Neural crest cell (in vitro differentiated cells): ENCODE measurements at regions not wholly inside any gene's neighbourhood (a gene's known extent, or its start where the extent isn't known, plus 50 kb on each side); places are given as distances from the start of the nearest gene placed in this dataset.

Source experiments
- DNase-seq: peaks from one replicate; pipeline ENCODE4 v3.0.0; 2021; ENCODE audit warnings: low read depth, mixed read lengths, low spot score
- H3K27ac Mint-ChIP-seq: one replicate; pipeline ENCODE4 v1.8.0; 2021; ENCODE audit warnings: mild to moderate bottlenecking, mixed read lengths; ENCODE audit not compliant: unreplicated experiment
- H3K27me3 Mint-ChIP-seq: 2 replicates; pipeline ENCODE4 v1.8.0; 2021; ENCODE audit warnings: low read depth, mild to moderate bottlenecking, mixed read lengths
- H3K36me3 Mint-ChIP-seq: 2 replicates; pipeline ENCODE4 v1.8.0; 2021; ENCODE audit warnings: low read depth, mild to moderate bottlenecking, mixed read lengths
- H3K4me1 Mint-ChIP-seq: 2 replicates; pipeline ENCODE4 v1.8.0; 2021; ENCODE audit warnings: mixed read lengths
- H3K4me3 Mint-ChIP-seq: one replicate; pipeline ENCODE4 v1.8.0; 2021; ENCODE audit warnings: mild to moderate bottlenecking, mixed read lengths
- H3K9me3 Mint-ChIP-seq: 2 replicates; pipeline ENCODE4 v1.8.0; 2021; ENCODE audit warnings: mixed read lengths
- TF ChIP-seq, protein P1 (sequence below): fragments of 200-600 bp; sonication (generic); conservative IDR thresholded peaks from 2 replicates; pipeline ENCODE4 v1.5.0; 2021; ENCODE audit warnings: antibody characterized with exemption, mild to moderate bottlenecking

DNA sequence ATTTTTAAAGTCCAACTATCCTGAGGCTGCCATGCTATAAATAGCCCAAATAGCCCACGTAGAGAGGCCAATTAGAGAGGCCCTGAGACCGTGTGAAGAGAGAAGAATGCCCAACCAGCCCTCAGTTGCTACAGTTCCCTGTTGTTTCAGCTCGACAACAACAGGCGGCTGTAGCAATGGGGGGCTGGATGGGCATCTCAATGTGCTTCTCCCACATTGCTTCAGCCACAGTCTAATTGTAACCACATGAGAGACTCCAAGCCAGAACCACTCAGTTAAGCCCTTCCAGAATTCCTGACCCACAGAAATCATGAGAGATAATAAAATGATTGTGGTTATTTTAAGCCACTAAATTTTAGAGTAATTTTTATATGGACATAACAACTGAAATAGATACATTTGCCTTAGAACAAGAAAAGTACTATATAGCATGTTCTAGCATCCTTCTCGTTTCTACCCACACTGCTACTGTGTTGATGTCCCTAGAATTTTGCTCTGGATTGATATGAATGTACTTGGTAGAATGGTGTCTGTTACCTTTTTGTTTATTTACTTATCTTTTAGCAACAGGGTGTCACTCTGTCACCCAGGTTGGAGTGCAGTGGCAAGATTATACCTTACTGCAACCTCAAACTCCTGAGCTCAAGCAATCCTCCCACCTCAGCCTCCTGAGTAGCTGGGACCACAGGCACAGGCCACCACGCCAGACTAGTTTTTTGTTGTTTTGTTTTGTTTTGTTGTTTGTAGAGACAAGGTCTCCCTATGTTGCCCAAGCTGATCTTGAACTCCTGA lies 436.4 kb downstream of the BCOR start:
- no peaks in the 10 kb centered on the region for H3K4me1 Mint-ChIP-seq
- H3K9me3 Mint-ChIP-seq: peaks cover 7% of the 10 kb centered on the region
- TF ChIP-seq, protein P1, sequence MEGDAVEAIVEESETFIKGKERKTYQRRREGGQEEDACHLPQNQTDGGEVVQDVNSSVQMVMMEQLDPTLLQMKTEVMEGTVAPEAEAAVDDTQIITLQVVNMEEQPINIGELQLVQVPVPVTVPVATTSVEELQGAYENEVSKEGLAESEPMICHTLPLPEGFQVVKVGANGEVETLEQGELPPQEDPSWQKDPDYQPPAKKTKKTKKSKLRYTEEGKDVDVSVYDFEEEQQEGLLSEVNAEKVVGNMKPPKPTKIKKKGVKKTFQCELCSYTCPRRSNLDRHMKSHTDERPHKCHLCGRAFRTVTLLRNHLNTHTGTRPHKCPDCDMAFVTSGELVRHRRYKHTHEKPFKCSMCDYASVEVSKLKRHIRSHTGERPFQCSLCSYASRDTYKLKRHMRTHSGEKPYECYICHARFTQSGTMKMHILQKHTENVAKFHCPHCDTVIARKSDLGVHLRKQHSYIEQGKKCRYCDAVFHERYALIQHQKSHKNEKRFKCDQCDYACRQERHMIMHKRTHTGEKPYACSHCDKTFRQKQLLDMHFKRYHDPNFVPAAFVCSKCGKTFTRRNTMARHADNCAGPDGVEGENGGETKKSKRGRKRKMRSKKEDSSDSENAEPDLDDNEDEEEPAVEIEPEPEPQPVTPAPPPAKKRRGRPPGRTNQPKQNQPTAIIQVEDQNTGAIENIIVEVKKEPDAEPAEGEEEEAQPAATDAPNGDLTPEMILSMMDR: no peak
- no peaks in the 10 kb centered on the region for H3K27me3 Mint-ChIP-seq
- no peak for DNase-seq
- H3K27ac Mint-ChIP-seq: no peak overlapping the region
- no peaks in the 10 kb centered on the region for H3K36me3 Mint-ChIP-seq
- no peak overlapping the region for H3K4me3 Mint-ChIP-seq

DNA sequence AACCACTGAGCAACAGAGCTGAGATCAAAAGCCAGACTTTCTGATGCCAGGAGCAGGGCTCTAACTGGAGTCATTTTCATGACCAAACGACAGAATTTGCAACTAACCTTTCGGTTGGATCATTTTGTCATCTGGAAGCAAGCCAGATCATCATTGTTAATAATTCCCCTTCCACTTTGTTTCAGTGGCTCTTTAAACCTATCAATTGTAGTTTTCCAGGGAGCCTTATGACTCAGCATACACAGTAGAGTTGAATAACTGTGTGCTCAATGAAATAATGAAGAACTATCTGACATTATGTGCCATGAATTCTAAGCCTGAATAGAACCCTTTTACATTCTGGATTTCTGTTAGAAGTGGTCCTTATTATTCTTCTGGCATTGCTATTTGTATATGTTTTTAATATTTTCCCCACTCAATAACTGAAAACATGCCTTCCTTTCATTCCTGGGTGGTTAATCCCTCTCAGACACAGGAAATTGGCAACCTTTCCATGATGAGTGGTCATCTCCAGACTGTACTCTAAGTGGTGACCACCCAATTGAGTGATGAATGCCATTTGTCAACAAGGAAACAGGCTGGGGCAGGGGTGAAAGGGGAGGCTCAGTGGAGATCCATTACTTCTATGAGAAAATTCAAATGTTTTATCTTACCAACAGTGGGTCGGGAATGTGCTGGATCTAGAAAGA lies 431.8 kb downstream of the BCOR start:
- Mint-ChIP-seq H3K4me3 (no peak overlapping the region), H3K27ac (no peak overlapping the region), H3K4me1 (no peaks in the 10 kb centered on the region), H3K9me3 (peaks cover 6% of the 10 kb centered on the region), H3K27me3 (no peaks in the 10 kb centered on the region), H3K36me3 (no peaks in the 10 kb centered on the region)
- TF ChIP-seq, protein P1: no peak
- no peak for DNase-seq

DNA sequence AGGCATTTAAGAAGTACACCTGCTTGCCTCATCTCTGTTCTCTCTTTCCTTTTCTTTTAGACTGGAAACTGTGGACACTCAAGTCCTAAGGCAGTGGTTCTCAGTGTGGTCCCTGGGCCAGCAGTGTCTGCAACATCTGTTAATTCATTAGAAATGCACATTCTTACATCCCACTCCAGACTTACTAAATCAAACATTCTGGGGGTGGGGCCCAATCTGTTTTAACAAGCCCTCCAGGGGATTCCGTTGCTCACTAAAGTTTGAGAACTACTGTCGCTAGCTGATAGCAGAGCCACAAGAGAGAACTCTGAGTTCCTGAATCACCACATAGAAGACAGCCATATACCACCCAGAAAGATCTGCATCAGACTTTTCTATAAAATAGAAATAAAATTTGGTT lies 430.6 kb downstream of the BCOR start:
- TF ChIP-seq, protein P1: no peak
- Mint-ChIP-seq H3K4me1 (no peaks in the 10 kb centered on the region), H3K27ac (no peak overlapping the region), H3K27me3 (no peaks in the 10 kb centered on the region), H3K36me3 (no peaks in the 10 kb centered on the region), H3K9me3 (peaks cover 6% of the 10 kb centered on the region), H3K4me3 (no peak overlapping the region)
- no peak for DNase-seq

DNA sequence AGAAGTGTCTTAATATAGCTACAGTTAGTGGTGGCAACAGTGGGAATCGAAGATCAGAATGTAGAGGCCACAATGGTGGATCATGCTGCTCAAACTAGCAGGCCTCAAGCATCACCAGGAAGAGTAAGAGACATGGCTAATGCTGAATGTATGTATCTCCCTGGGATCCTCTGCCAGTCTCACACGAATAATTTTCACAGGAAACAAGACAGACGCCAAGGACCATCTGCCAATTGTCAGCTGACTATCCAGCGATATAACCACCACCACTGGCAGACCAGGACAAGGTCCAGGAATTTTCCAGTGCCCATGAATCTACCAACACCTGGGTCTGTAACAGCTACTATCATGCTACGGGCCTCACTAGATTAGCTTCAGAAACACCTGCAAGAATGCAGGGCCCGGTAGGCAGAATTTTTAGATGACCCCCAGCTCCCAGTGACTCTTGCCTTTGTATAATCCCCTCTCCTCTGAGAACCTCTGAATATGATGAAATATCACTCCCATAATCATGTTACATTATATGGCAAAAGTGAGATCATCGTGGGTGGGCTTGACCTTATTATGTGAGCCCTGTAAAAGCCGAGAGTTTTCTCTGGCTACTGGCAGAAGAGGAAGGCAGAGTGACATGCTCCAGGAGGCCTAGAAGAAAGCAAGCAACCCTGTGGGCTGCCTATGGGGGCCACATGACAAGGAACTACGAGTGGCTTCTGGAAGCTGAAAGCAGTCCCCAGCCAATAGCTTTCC lies 429.8 kb downstream of the BCOR start:
- Mint-ChIP-seq H3K4me1 (no peaks in the 10 kb centered on the region), H3K27me3 (no peaks in the 10 kb centered on the region), H3K27ac (no peak overlapping the region), H3K9me3 (peaks cover 6% of the 10 kb centered on the region), H3K4me3 (no peak overlapping the region), H3K36me3 (no peaks in the 10 kb centered on the region)
- DNase-seq: no peak
- TF ChIP-seq, protein P1: no peak

DNA sequence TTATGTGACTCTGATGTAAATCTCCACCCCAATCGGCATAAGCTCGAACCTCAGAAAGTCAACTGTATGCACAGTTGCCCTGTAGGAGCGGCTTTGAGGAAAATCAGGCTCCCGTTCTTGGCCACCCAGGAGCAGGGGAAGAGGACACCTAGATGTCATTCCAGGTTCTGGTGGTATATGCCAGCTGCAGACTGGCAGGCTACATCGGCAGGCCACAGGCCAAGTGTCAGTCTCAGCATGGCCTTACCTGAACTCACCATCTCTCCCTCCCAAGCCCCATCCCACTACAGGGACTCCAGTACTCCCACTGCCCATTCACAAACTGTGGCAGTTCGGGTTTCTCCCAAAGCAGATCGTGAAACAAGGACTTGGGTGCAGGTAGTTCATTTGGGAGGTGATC lies 428.1 kb downstream of the BCOR start:
- TF ChIP-seq, protein P1: no peak
- H3K27ac Mint-ChIP-seq: no peak overlapping the region
- H3K4me1 Mint-ChIP-seq: peaks cover 6% of the 10 kb centered on the region
- H3K27me3 Mint-ChIP-seq: no peaks in the 10 kb centered on the region
- no peaks in the 10 kb centered on the region for H3K36me3 Mint-ChIP-seq
- no peak for DNase-seq
- H3K9me3 Mint-ChIP-seq: peaks cover 6% of the 10 kb centered on the region
- no peak overlapping the region for H3K4me3 Mint-ChIP-seq
